GM19324 (cell line): ENCODE measurements at regions not wholly inside any gene's neighbourhood (a gene's known extent, or its start where the extent isn't known, plus 50 kb on each side); places are given as distances from the start of the nearest gene placed in this dataset.
A peak's percentile ranks its signal among the peaks of the same experiment; 100 is the strongest.
"Not testable (repeated sequence)": the region's sequence is repeated elsewhere in the genome, so short reads cannot be mapped to it uniquely, and the experiment has no call there.

Experiments
- ATAC-seq: cut with Tn5 transposase; IDR thresholded peaks from one replicate; pipeline ENCODE4 v1.9.1; 2021; ENCODE audit warnings: mild to moderate bottlenecking, moderate library complexity; ENCODE audit not compliant: unreplicated experiment, low FRiP score

DNA sequence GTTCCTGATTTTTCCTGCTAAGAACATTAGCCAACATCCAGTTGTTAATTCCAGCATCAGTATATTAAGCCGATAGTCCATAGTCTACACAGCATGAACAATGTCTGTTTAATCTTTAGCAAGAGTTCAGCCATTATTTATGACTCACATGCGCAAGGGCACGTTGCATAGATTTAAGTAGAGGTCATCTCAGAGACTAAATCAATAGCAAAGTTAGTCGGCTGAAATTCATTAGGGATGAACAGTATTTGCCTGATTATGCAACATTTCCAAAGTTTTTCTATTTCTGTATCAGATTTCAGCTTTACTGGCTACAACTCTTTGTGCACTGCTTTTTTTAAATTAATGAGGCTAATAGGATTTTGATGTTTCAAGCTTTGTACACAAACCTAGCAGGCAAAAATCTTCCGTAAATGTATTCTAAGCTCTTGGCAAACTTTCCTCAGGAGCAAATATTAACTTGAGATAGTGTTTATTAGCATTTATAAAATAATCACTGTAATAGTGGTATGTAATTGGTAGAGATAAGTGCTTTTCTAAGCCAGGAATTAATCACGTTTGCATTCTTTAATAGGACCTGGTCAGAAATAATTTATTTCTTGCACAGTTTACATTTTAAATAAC is 578.7 kb upstream of the ID2 start:
- ATAC-seq, result no peak

DNA sequence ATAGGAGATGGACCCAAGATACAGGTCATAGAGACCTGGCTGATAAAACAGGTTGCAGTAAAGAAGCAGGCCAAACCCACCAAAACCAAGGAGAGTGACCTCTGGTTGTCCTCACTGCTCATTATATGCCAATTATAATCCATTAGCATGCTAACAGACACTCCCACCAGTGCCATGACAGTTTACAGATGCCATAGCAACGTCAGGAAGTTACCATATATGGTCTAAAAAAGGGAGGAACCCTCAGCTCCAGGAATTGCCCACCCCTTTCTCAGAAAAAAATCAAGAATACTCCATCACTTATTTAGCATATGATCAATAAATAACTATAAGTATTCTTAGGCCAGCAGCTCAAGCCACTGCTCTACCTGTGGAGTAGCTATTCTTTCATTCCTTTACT is 574.7 kb upstream of the ID2 start:
- ATAC-seq, result no peak

DNA sequence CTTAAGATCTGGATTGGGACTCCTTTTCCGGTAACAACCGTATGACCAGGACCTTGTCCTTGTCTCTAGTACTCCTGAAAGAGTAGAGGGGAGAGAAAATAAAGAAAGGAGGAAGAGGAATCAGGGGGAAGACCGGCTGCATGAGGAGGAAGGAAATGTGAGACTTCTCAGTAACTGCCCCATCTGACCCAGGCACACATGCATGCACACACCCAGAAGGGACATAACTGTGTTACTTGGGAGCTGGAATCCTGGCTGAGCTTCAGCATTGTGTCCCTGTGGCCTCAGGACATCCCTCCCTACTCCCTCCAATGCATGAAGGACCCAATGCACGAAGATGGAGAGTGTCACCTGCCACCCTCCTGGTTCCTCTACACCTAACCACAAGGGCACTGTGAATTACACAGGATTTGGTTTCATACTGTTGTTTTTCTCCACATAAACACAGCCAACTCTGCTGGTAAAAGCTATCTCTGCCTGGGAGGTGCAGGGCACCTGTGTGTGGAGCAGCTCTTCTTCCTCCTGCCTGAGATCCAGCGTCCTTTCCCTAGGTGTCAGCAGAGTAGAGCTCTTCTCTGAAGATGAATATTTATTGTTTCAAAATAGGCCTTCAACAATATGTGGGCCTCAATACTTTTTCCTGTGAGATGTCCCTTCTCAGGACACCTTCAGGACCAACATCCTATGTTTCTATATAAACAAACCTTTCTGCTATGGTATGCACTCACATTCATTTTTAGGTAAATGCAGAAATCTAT is 574.1 kb upstream of the ID2 start:
- ATAC-seq, result no peak

DNA sequence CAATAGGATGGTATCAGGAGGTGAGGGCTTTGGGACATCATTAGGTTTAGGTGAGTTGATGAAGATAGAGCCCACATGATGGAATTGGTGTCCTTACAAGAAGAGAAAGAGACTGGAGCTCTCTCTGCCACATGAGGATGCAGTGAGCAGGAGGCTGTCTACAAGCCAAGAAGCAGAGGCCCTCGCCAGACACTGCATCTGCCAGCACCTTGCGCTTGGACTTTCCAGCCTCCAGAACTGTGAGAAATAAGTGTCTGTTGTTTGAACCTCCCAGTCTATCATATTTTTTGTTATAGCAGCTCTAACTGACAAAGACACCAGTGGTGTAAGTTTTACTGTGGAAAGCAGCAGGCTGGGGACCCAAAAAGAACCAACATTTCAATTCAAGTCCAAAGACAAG is 571.1 kb upstream of the ID2 start:
- no peak for ATAC-seq

DNA sequence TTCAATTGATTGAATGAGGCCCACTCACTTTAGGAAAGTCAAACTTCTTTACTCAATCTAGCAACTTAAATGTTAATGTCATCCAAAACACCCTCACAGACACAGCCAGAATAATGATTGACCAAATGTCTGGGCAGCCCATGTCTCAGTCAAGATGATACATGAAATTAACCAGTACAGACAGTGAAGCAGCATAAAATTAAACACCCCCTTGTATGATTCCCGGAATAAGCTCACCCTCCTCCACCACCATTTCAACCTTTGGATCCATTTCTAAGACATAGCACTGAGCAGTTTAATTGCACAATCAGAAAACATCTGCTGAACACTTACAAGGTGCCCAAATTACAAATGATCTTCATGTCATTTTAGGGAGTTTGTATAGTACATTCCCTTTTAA is 570.7 kb upstream of the ID2 start:
- ATAC-seq, result no peak

DNA sequence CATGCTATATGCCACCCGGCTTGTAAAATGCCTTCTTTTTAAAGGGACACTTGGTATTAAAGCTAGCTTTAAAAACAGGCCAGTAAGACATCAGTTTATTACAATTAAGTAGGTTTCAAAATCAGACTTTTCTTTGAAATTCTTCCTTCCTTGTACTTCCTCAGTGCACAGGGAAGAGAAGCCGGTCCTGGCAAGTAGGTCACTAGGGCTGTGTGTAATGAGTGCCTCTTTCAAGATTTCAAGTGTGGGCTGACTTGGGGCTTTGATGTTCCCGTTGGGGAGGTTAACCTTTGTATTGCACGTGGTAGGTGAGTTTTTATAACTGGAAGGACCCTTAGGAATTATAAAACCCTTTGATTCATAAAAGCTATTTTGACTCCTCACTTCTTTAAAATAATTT is 566.4 kb upstream of the ID2 start:
- ATAC-seq, result no peak

DNA sequence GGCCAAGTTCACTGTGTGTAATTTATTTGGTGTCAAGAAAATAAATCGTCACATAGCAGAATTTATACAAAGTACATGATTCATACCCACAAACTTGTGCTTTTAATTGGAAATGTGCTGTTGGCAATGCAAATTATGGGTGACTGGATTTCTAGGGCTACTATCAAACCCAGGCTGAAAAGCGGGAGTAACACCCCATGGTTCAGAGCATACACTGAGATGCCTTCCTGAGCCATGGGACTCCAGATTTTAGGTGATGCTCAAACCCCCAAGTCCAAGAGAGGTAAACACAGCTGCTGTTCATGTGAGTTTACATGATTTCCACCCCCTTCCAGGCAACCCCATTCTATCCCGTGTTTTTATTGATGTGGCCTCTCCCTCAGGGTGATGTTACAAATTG is 565.9 kb upstream of the ID2 start:
- no peak for ATAC-seq

DNA sequence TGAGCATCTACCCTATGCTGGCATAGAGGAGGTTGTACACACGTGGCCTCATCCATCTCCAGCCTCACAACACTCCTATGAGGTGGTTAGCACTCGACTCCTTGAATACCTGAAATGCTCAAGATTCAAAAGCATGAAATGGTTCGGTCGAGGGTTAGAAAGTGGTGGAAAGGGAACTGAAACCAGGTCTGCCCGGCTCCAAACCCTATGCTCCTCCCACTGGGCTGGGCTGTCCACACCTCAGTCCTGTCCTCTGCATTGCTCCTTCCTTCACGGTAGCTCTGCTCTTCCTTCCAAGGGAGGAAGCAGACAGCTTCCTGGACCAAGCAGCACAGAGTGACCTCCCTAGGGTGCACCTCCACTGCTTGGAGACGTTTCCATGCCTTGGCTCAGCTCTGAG is 565.2 kb upstream of the ID2 start:
- peak; percentile 90 for ATAC-seq

DNA sequence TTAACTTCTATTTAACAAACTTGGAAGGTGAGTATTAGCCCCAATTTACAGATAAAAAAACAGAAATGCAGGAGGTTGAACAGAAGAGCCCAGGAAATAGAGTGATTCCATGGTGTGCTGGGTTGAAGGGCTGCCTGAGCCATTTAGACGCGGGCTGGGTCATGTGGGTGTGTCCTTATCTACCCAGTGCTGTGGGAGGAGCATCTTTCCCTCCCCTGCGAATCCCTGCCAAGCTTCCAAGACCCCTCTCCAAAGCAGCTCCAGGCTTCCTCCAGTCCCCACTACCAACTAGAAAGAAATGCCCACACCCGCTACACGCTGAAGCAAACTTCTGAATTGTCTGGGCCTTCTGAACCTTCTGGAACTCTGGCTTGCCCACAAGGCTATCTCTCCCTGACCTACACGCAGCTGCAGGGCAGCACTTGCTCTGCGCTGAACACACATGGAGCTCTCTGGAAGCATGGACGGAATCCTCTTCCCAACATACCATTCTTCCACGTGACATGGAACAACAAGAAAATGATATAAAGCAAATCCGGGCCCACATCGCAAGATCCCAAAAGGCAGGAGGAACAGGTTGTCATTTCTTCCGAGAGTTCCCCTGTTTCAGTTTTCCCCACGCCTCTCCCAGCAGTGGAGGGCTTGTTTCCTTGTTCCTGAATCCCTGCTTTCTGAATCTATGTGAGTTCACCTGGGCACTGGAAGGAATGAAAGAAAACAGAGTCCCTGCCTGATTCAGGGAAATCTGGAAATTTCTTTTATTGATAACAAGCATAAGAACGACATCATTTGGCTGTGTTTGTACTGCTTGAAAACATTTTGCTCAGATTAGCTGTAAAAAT is 562.7 kb upstream of the ID2 start:
- no peak for ATAC-seq

DNA sequence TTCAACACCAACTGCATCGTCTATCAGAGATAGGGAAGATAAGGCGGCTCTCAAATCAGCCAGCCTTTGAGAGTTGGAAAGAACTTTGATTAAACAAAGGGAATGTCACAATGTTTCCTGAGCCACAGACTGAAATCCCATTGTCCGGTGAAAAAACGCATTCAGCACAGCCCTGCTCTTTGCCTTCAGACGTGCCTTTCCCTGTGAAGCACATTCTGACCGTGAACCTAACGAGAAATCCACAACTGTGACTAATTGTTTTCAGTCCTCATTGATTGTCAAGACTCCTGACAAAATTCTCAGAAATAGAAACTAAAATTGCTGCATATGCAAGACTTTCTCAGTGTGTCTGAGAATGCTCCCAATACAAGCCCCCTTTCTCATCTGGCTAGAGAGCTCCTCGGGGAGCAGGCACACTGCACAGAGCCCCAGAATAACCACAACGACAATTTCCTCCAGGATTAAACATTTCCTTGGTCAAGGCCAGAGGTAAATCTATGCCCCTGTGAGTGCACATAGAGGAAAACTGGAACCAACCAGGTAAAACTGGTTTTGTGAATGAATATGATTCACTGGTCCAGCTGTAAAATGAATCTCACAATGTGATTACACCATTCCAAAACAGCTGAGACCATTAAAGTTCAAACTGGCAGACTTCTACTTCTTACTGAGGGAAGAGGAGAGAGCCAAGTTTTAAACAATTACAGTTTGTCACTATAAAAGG is 561.9 kb upstream of the ID2 start:
- no peak for ATAC-seq

DNA sequence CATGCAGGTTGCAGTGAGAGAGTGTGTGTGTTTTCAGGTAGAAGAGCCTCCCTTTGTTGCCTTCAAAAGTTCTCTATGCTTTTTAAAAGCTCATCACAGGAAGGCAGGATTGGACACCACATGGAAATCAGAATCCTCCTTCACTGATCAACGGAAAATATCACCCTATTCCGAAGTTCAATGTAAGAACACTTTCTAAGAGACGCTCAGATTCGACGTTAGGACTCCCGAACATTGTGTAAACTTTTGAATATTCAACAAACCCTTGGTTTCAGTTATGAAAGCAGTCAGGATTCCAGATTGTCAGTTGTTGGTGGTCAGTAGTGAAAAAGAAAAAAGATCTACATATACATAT is 561.4 kb upstream of the ID2 start:
- no peak for ATAC-seq

DNA sequence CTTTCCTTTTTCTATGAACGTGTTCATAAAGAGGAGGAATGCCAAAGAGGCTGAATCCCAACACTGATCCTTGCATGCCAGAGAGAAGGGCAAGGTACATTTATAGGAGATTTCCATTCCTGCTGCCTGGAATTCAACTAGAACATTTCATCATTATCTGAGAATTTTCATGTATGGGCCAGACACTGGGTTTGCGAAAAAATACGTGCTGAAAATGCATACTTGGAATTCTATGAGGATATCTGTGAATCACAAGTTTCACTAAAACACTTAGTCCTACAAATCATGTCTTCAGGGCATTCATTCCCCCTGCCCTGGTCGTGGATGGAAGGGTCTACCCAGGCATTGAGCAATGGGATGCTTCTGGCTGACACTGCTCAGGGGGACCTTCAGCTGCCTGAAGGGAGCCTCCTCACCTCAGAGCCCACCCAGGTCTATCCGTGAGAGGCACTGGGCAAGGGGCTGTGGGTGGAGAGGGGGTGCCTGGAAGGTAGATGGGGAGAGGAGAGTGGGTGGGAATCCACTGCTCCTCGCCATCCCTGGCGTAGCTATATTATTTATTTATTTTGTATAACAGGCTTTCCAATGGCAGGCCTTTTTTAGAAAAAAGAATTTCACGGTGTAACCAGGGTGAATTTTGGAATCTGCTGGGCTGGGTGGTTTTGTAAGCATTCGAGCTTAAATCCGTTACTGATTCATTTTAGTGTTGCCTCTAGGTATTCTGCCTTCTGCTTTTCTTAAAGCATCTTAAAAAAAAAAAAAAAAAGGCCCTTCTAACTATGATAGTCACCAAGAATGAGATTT is 560.6 kb upstream of the ID2 start:
- no peak for ATAC-seq

DNA sequence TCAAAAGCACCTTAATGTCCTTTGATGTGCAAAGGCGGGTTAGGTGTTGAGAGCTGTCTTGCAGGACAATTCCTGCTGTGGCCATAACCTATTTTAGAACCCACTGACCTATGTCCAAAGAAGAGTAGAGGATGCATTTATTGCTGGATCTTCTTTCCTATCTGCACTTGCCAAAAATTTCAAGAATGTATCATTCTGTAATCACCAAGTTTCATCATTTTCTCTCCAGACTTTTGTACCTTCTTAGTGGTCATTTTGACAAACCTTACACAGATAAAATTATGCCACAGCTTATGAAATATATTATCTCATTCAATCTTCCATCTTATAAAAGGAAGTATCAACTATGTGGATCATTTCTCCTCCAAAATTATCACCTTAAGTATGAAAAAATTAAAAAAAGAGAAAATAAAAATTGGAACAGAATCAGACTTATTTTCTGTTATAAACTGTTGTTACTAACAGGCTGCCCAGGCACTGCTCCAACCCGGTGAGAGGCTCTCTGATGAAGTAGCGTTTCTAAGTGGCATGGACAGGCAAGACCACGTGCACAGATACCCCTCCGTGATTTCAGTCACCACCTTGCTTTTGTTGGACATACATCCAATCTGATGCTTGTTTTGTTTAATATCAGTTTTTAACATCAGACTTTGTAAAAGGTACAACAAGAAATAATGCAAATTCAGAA is 559.9 kb upstream of the ID2 start:
- ATAC-seq, result no peak

DNA sequence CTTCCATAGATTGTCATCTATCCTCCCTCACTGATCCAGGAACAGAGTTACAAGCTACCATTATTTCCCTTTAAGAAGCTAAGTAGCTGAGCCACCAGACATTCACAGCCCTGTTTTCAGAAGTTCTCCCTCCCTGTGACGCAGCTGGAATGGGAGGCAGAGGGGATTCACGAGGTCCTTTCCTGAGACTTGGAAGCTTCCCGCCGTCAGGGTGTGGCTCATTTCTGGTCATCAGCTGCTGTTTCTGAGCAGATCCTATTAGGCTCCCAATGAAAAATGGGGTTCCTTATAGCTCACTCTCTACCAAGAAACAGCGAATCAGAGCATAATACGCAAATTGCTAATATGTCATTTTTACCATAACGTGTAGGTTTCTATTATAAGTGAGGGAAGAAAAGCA is 559.3 kb upstream of the ID2 start:
- no peak for ATAC-seq

DNA sequence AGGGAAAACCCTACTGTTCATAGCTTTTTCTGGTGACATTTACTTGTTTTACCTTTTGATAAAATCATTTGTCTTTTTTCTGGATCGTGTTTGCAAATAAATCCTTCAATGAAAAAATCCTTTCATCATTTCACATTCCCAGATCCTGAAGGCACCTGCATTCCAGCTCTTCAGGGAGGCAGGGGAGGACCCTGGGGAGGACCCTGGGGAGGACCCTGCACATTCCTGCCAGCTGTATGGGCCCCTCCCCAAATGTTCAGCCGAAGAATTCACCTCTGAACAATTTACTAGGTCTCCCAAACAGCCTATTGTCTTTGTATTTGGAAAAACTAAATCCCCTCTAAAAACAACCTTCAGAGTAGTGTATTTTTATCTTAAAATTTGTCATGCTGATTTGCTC is 558.4 kb upstream of the ID2 start:
- no peak for ATAC-seq

DNA sequence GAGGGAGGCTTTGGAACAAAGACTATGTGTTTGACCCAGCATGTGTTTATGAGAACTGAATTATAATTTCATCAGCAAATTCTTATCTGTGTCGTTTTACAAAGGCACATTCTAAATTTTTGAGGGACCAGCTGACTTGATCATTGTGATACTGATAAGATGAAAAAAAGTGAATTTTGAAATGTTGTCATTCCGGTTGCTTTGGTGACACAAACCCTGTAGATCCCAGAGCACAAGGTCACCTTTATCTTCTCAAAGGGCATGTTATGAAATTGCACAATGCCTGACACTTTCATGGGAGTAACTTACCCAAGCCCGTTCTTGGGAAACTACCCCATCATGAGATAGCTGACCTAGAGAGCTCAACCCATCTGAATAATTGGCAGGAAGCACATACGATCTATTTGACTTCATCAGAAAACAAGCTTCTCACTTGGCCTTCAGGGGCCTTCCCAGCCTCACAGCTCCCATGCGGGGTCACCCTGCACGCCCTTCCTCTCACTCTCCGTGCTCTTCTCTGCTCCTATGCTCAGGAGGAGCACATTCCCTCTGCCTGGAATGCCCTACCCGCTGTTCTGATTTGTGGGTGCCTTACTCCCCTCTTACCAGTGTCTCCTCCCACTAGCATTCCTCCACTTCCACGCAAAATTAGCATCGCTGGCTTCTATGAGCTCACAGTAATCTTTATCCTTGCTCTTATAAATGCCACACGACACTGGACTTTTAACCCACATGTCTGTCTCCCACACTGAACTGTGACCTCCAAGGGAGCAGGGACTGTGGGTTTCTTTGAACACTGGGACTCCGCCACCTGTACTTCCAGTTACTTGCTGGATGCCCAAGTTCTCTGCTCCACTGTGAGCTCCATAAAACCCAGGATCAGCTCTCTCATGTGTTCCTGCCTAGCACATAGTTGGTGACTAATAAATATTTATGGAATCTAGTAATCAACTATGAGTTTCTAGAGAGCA is 555.8 kb upstream of the ID2 start:
- no peak for ATAC-seq

DNA sequence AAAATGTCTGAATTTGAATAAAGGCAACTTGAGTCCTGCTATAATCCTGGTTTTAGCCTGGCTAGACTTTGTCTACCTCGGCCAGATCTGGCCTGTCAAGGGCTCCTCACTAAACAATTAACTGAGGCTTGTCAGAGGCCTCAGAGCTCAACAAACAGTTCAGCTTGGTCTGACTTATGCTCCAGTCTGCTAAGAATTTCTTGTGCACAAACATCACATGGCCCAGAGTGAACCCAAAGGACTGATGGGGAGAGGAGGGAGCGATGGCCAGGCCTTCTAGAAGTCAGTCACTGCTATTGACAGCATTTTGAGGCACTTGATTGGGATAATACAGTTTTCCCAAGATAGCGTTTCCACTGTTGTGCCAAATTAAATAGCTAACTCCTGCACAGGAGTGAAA is 555.1 kb upstream of the ID2 start:
- no peak for ATAC-seq

DNA sequence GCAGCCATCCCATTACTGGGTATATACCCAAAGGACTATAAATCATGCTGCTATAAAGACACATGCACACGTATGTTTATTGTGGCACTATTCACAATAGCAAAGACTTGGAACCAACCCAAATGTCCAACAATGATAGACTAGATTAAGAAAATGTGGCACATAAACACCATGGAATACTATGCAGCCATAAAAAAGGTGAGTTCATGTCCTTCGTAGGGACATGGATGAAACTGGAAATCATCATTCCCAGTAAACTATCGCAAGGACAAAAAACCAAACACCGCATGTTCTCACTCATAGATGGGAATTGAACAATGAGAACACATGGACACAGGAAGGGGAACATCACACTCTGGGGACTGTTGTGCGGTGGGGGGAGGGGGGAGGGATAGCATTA is 550.4 kb upstream of the ID2 start:
- ATAC-seq, result not testable (repeated sequence)
